GM12878 (cell line): ENCODE measurements at regions not wholly inside any gene's neighbourhood (a gene's known extent, or its start where the extent isn't known, plus 50 kb on each side); places are given as distances from the start of the nearest gene placed in this dataset.

Source experiments
- ATAC-seq: fragments of 200-7000 bp; cut with Tn5 transposase; 3 replicates; pipeline ENCODE4 v1.9.1; 2020; ENCODE audit warnings: mild to moderate bottlenecking, moderate library complexity
- BruUV-seq: library from RNA; stranded (reverse); fragments of 400-500 nt; replicated peaks from 2 replicates; lab custom pipeline; 2021; lab: Mats Ljungman, UMichigan
- CTCF ChIA-PET: fragments of 300-600 bp; sonication (Branson Sonifier 250); formaldehyde crosslinking; extraction: SDS; loops from one replicate; lab custom pipeline; 2021; ENCODE audit warnings: inconsistent platforms; lab: Yijun Ruan, JAX
- POLR2A ChIA-PET: fragments of 350-600 bp; formaldehyde crosslinking; extraction: SDS; loops from one replicate; lab custom pipeline; 2021; ENCODE audit warnings: inconsistent platforms; lab: Charles Lee
- RAD21 ChIA-PET: fragments of 300-600 bp; sonication (Branson Sonifier 250); formaldehyde crosslinking; loops from one replicate; lab custom pipeline; 2023; ENCODE audit warnings: antibody characterized with exemption; ENCODE audit not compliant: unreplicated experiment; lab: Charles Lee
- SMC1A ChIA-PET: fragments of 300-600 bp; sonication (Branson Sonifier 250); formaldehyde crosslinking; loops from one replicate; lab custom pipeline; 2023; ENCODE audit not compliant: unreplicated experiment, uncharacterized antibody; lab: Charles Lee
- DNase-seq: peaks from one replicate; pipeline ENCODE4 v3.0.0-alpha.2; 2011; ENCODE audit warnings: low read depth, low spot score
- FAIRE-seq: peaks from 3 replicates; lab custom pipeline; 2011; peaks lifted over from hg19 to GRCh38; lab: Jason Lieb, UNC
- H2AFZ ChIP-seq: 2 replicates; pipeline ENCODE4 v1.6.0; 2011; ENCODE audit warnings: low read depth, low read length, control low read depth; ENCODE audit not compliant: control insufficient read depth
- H3K27ac ChIP-seq: 2 replicates; pipeline ENCODE4 v1.5.1; 2011; ENCODE audit warnings: control low read depth; ENCODE audit not compliant: control insufficient read depth, insufficient read depth
- H3K27me3 ChIP-seq, 2 experiments: replicated peaks in 1 of 2; 2 replicates each; pipeline versions ENCODE4 v1.6.0 to v1.6.1; 2011; ENCODE audit warnings: low read length in 1 of 2; ENCODE audit not compliant: control insufficient read depth in 2 of 2, insufficient read depth in 2 of 2
- H3K36me3 ChIP-seq, 2 experiments: 2 replicates each; pipeline ENCODE4 v1.5.1; 2011; ENCODE audit warnings: low read length in 1 of 2; ENCODE audit not compliant: control insufficient read depth in 2 of 2, insufficient read depth in 2 of 2
- H3K4me1 ChIP-seq: 2 replicates; pipeline ENCODE4 v1.6.1; 2011; ENCODE audit warnings: mild to moderate bottlenecking, low read length, moderate library complexity, mixed read lengths; ENCODE audit not compliant: control insufficient read depth, insufficient read depth
- H3K4me2 ChIP-seq: 2 replicates; pipeline ENCODE4 v1.6.0; 2011; ENCODE audit warnings: control low read depth; ENCODE audit not compliant: control insufficient read depth, insufficient read depth
- H3K4me3 ChIP-seq: fragments of 200-600 bp; sonication (generic); 2 replicates; pipeline ENCODE4 v1.5.1; 2016
- H3K79me2 ChIP-seq: 2 replicates; pipeline ENCODE4 v1.6.0; 2011; ENCODE audit warnings: low read length; ENCODE audit not compliant: control insufficient read depth, insufficient read depth
- H3K9ac ChIP-seq: 2 replicates; pipeline ENCODE4 v1.8.0; 2011; ENCODE audit warnings: low read length, control low read depth, mixed read lengths; ENCODE audit not compliant: control insufficient read depth, insufficient read depth
- H3K9me3 ChIP-seq: replicated peaks from 3 replicates; pipeline ENCODE4 v1.5.1; 2011; ENCODE audit warnings: mild to moderate bottlenecking, low read length; ENCODE audit not compliant: control insufficient read depth, insufficient read depth
- H4K20me1 ChIP-seq: 2 replicates; pipeline ENCODE4 v1.6.0; 2011; ENCODE audit not compliant: control insufficient read depth, insufficient read depth
- BRCA1 ChIP-seq: IDR thresholded peaks from 2 replicates; pipeline ENCODE4 v1.6.1; 2011; ENCODE audit warnings: low read depth, low read length, improper control_type of control experiment
- CREB1 ChIP-seq: IDR thresholded peaks from 2 replicates; pipeline ENCODE4 v1.6.1; 2012; ENCODE audit warnings: low read depth, mild to moderate bottlenecking, inconsistent platforms
- NBN ChIP-seq: fragments of 450-650 bp; IDR thresholded peaks from 2 replicates; pipeline ENCODE4 v1.6.1; 2016
- NRF1 ChIP-seq: conservative IDR thresholded peaks from 2 replicates; pipeline ENCODE4 v1.6.1; 2011; ENCODE audit warnings: mild to moderate bottlenecking, low read depth, low read length, improper control_type of control experiment
- WGBS: methylation state at CpG from one replicate; pipeline ENCODE4 v1.1.6; 2016; ENCODE audit warnings: low lambda C conversion rate; ENCODE audit not compliant: insufficient replicate concordance, insufficient coverage; ENCODE audit errors: missing lambda C conversion rate; 5-methylcytosine and 5-hydroxymethylcytosine counted together
- in situ Hi-C: fragments of 300-500 bp; cut with MboI; formaldehyde crosslinking; loops from 9 replicates; pipeline ENCODE4 v1.14.3; 2018; ENCODE audit warnings: mixed read lengths
- intact Hi-C: fragments of 100-400 bp; cut with micrococcal nuclease; formaldehyde crosslinking; loops from one replicate; pipeline ENCODE4 v1.14.2; 2022; ENCODE audit not compliant: unreplicated experiment

- RAD21 ChIA-PET = no interaction called here
Observed at GRCh38 chr14:84453307-84453950, 1076.5 kb upstream of the FLRT2 start.

GRCh38 chr14:84454114-84454513 is 1075.8 kb upstream of the FLRT2 start:
- 36% methylated on average over 4 of the region's 4 CpGs for WGBS
- FAIRE-seq = no peak
- no peaks in the 10 kb centered on the region for H3K27me3 ChIP-seq
- intact Hi-C loops = no loop called here
- no peak overlapping the region for H3K27ac ChIP-seq
- SMC1A ChIA-PET = no interaction called here
- H4K20me1 ChIP-seq = no peaks in the 10 kb centered on the region
- CTCF ChIA-PET = no interaction called here
- POLR2A ChIA-PET = interaction anchor here (0.5 kb wide), 1 partner anchor 144 kb away, joined by 6 read pairs; no protein-coding TSS in a partner anchor
- no peaks in the 10 kb centered on the region for H3K4me1 ChIP-seq
- RAD21 ChIA-PET = no interaction called here
- H3K4me3 ChIP-seq = no peak overlapping the region
- H2AFZ ChIP-seq = no peak overlapping the region
- DNase-seq = no peak
- TF ChIP-seq BRCA1 (no peak), NRF1 (no peak)
- H3K9me3 ChIP-seq = no peaks in the 10 kb centered on the region
- H3K36me3 ChIP-seq = no peaks in the 10 kb centered on the region
- no peak for ATAC-seq
- in situ Hi-C loops = no loop called here
- no peak overlapping the region for H3K9ac ChIP-seq
- BruUV-seq = no TSS peak
- H3K4me2 ChIP-seq = no peak overlapping the region
- no peaks in the 10 kb centered on the region for H3K79me2 ChIP-seq

More at GRCh38 chr14:84453307-84453950, 1076.5 kb upstream of the FLRT2 start:
- no peak overlapping the region for H3K4me2 ChIP-seq
- H2AFZ ChIP-seq = no peak overlapping the region
- DNase-seq (no peak), FAIRE-seq (no peak), ATAC-seq (no peak)
- H3K27ac ChIP-seq = no peak overlapping the region
- H4K20me1 ChIP-seq = no peaks in the 10 kb centered on the region
- ChIA-PET POLR2A (interaction anchor here (0.5 kb wide), 1 partner anchor 145 kb away, joined by 6 read pairs; no protein-coding TSS in a partner anchor), CTCF (no interaction called here), SMC1A (no interaction called here)
- TF ChIP-seq NBN = no peak
- no peak for TF ChIP-seq CREB1
- no TSS peak for BruUV-seq
- in situ Hi-C loops (no loop called here), intact Hi-C loops (no loop called here)
- no peaks in the 10 kb centered on the region for H3K79me2 ChIP-seq
- no peak overlapping the region for H3K4me3 ChIP-seq
- H3K9me3 ChIP-seq = no peaks in the 10 kb centered on the region
- WGBS = 68% methylated on average over 5 of the region's 5 CpGs
- no peaks in the 10 kb centered on the region for H3K36me3 ChIP-seq
- no peaks in the 10 kb centered on the region for H3K4me1 ChIP-seq
- no peaks in the 10 kb centered on the region for H3K27me3 ChIP-seq
- no peak overlapping the region for H3K9ac ChIP-seq
